Mesenchymal stem cell (in vitro differentiated cells and primary cell): ENCODE measurements at regions not wholly inside any gene's neighbourhood (a gene's known extent, or its start where the extent isn't known, plus 50 kb on each side); places are given as distances from the start of the nearest gene placed in this dataset.
"Not testable (repeated sequence)": the region's sequence is repeated elsewhere in the genome, so short reads cannot be mapped to it uniquely, and the experiment has no call there.

Experiments
- DNase-seq: peaks from one replicate; pipeline ENCODE4 v3.0.0-alpha.2; 2013
- H2AFZ ChIP-seq: one replicate; pipeline ENCODE4 v1.6.1; 2013; ENCODE audit warnings: low read depth, mild to moderate bottlenecking, control low read depth, inconsistent platforms, low read length, moderate library complexity
- H2AK5ac ChIP-seq: 2 replicates; pipeline ENCODE4 v1.6.1; 2013; ENCODE audit warnings: low read length, moderate library complexity, mild to moderate bottlenecking, inconsistent platforms; ENCODE audit not compliant: severe bottlenecking
- H2BK120ac ChIP-seq: one replicate; pipeline ENCODE4 v1.6.1; 2013; ENCODE audit warnings: low read depth, mild to moderate bottlenecking, inconsistent platforms, low read length, moderate library complexity
- H2BK12ac ChIP-seq, 2 experiments: one replicate each; pipeline ENCODE4 v1.6.1; 2013; ENCODE audit warnings: inconsistent platforms in 2 of 2, low read length in 2 of 2, mild to moderate bottlenecking in 2 of 2, moderate library complexity in 2 of 2, control low read depth in 1 of 2
- H2BK15ac ChIP-seq: one replicate; pipeline ENCODE4 v1.6.1; 2013; ENCODE audit warnings: mild to moderate bottlenecking, low read depth, inconsistent platforms; ENCODE audit not compliant: poor library complexity, severe bottlenecking
- H2BK5ac ChIP-seq: 2 replicates; pipeline ENCODE4 v1.6.1; 2013; ENCODE audit warnings: low read depth, mild to moderate bottlenecking, low read length, control low read depth, inconsistent platforms; ENCODE audit not compliant: poor library complexity, severe bottlenecking
- H3K14ac ChIP-seq, 2 experiments: one replicate each; pipeline ENCODE4 v1.6.1; 2013; ENCODE audit warnings: inconsistent platforms in 2 of 2, low read length in 2 of 2, control low read depth in 1 of 2, mild to moderate bottlenecking in 1 of 2, moderate library complexity in 1 of 2
- H3K18ac ChIP-seq, 2 experiments: one replicate each; pipeline ENCODE4 v1.6.1; 2013; ENCODE audit warnings: inconsistent platforms in 2 of 2, low read length in 2 of 2, control low read depth in 1 of 2, low read depth in 1 of 2, mild to moderate bottlenecking in 1 of 2
- H3K23ac ChIP-seq, 2 experiments: one replicate each; pipeline ENCODE4 v1.6.1; 2013; ENCODE audit warnings: inconsistent platforms in 2 of 2, low read length in 2 of 2, mild to moderate bottlenecking in 2 of 2, moderate library complexity in 2 of 2, control low read depth in 1 of 2
- H3K27ac ChIP-seq: 2 replicates; pipeline ENCODE4 v1.5.1; 2013; ENCODE audit warnings: mild to moderate bottlenecking, moderate library complexity, low read length, control low read depth, inconsistent platforms; ENCODE audit not compliant: poor library complexity, severe bottlenecking
- H3K27me3 ChIP-seq, 2 experiments: 2 replicates each; pipeline versions ENCODE4 v1.6.1 to v1.7.0; 2013; ENCODE audit warnings: low read length in 2 of 2, mild to moderate bottlenecking in 2 of 2, moderate library complexity in 2 of 2, control low read depth in 1 of 2, inconsistent platforms in 1 of 2; ENCODE audit not compliant: control insufficient read depth in 1 of 2, insufficient read depth in 1 of 2
- H3K36me3 ChIP-seq, 2 experiments: 2 replicates each; pipeline versions ENCODE4 v1.6.1 to v1.7.0; 2013; ENCODE audit warnings: low read length in 2 of 2, control low read depth in 1 of 2, inconsistent platforms in 1 of 2, low read depth in 1 of 2, mild to moderate bottlenecking in 1 of 2; ENCODE audit not compliant: insufficient read depth in 2 of 2, control insufficient read depth in 1 of 2
- H3K4ac ChIP-seq, 2 experiments: one replicate each; pipeline ENCODE4 v1.6.1; 2013; ENCODE audit warnings: inconsistent platforms in 2 of 2, low read length in 2 of 2, mild to moderate bottlenecking in 2 of 2, moderate library complexity in 2 of 2, control low read depth in 1 of 2, low read depth in 1 of 2
- H3K4me1 ChIP-seq: 2 replicates; pipeline ENCODE4 v1.6.1; 2013; ENCODE audit warnings: low read depth, low read length, control low read depth; ENCODE audit not compliant: control insufficient read depth, insufficient read depth
- H3K4me2 ChIP-seq: 2 replicates; pipeline ENCODE4 v1.6.1; 2013; ENCODE audit warnings: low read length, mild to moderate bottlenecking, inconsistent platforms; ENCODE audit not compliant: poor library complexity, severe bottlenecking
- H3K4me3 ChIP-seq, 2 experiments: 2 replicates each; pipeline versions ENCODE4 v1.5.1 to v1.7.0; 2013; ENCODE audit warnings: low read length in 2 of 2, mild to moderate bottlenecking in 2 of 2, control low read depth in 1 of 2, low read depth in 1 of 2; ENCODE audit not compliant: insufficient read depth in 1 of 2
- H3K79me1 ChIP-seq: replicated peaks from 2 replicates; pipeline ENCODE4 v1.6.1; 2013; ENCODE audit warnings: mild to moderate bottlenecking, control low read depth, low read length, inconsistent platforms; ENCODE audit not compliant: poor library complexity, severe bottlenecking
- H3K9ac ChIP-seq: 2 replicates; pipeline ENCODE4 v1.7.0; 2013; ENCODE audit warnings: mild to moderate bottlenecking, low read length, moderate library complexity
- H3K9me3 ChIP-seq: 2 replicates; pipeline ENCODE4 v1.7.0; 2013; ENCODE audit warnings: mild to moderate bottlenecking, low read length; ENCODE audit not compliant: control insufficient read depth
- H4K8ac ChIP-seq: one replicate; pipeline ENCODE4 v1.6.1; 2013; ENCODE audit warnings: inconsistent platforms, mild to moderate bottlenecking, low read length, moderate library complexity
- H4K91ac ChIP-seq: one replicate; pipeline ENCODE4 v1.6.1; 2013; ENCODE audit warnings: mild to moderate bottlenecking, low read length, inconsistent platforms
- WGBS: methylation state at CpG from one replicate; pipeline ENCODE4 v1.1.7; 2013; ENCODE audit warnings: mixed read lengths; 5-methylcytosine and 5-hydroxymethylcytosine counted together

DNA sequence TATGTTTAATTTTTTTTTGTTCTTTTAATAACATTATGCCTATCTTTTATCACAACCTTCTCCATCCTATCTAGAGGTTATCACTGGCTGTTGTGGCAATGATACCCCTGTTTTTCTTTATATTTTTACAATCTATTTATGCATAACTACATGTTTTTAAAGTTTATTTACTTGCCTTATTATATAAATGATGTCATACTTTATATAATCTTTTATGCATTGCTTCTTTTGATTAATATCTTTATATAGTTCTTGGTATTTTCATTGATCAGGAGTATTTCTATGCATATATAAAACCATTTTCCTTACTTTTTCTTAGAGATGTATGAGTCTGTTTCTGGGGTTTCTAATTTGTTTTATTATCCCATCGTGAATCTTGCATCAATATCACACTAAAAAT is 719.8 kb upstream of the RAG2 start:
- no peak overlapping the region for H2BK12ac ChIP-seq
- H2BK5ac ChIP-seq = no peak overlapping the region
- no peak overlapping the region for H3K4me2 ChIP-seq
- no peak overlapping the region for H3K18ac ChIP-seq
- no peak overlapping the region for H3K14ac ChIP-seq
- H2AFZ ChIP-seq = no peak overlapping the region
- H3K27me3 ChIP-seq = no peaks in the 10 kb centered on the region
- H3K4ac ChIP-seq = no peak overlapping the region
- H2AK5ac ChIP-seq = no peak overlapping the region
- H3K27ac ChIP-seq = no peak overlapping the region
- no peaks in the 10 kb centered on the region for H3K9me3 ChIP-seq
- no peak overlapping the region for H3K4me3 ChIP-seq
- H3K9ac ChIP-seq = no peak overlapping the region
- no peaks in the 10 kb centered on the region for H3K79me1 ChIP-seq
- H4K8ac ChIP-seq = no peak overlapping the region
- H2BK120ac ChIP-seq = no peak overlapping the region
- no peaks in the 10 kb centered on the region for H3K36me3 ChIP-seq
- no CpG with 5 or more reads among the region's 1 CpG for WGBS
- H3K23ac ChIP-seq = no peak overlapping the region
- DNase-seq = no peak
- H3K4me1 ChIP-seq = no peaks in the 10 kb centered on the region
- no peak overlapping the region for H2BK15ac ChIP-seq
- no peak overlapping the region for H4K91ac ChIP-seq

DNA sequence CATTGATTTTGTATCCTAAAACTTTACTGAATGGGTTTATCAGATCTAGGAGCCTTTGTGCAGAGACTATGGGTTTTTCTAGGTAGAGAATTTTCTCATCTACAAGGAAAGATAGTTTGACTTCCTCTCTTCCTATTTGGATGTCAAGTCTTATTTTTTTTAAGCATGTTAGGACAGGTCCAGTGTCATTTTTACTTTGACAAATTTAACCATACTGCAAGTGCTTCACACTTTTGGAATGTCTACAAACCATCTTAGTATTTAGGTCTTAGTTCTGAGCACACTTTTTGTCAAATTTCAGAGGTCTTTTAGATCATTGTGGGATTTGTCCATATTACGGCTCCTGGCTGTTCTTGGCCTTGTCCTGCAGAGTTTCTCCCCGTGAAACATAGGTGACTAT is 715.2 kb upstream of the RAG2 start:
- H2BK15ac ChIP-seq = no peak overlapping the region
- no peak overlapping the region for H2BK5ac ChIP-seq
- H3K9me3 ChIP-seq = no peaks in the 10 kb centered on the region
- no peak overlapping the region for H2AFZ ChIP-seq
- no peak for DNase-seq
- H3K27me3 ChIP-seq = no peaks in the 10 kb centered on the region
- H3K27ac ChIP-seq = no peak overlapping the region
- no peak overlapping the region for H3K9ac ChIP-seq
- H2BK120ac ChIP-seq = no peak overlapping the region
- H4K8ac ChIP-seq = no peak overlapping the region
- no peaks in the 10 kb centered on the region for H3K4me1 ChIP-seq
- no peaks in the 10 kb centered on the region for H3K36me3 ChIP-seq
- no peak overlapping the region for H3K4ac ChIP-seq
- 96% methylated on average over 2 of the region's 2 CpGs for WGBS
- no peak overlapping the region for H3K23ac ChIP-seq
- H2BK12ac ChIP-seq = no peak overlapping the region
- H2AK5ac ChIP-seq = no peak overlapping the region
- H3K79me1 ChIP-seq = no peaks in the 10 kb centered on the region
- H3K4me2 ChIP-seq = no peak overlapping the region
- H3K18ac ChIP-seq = no peak overlapping the region
- H3K14ac ChIP-seq = no peak overlapping the region
- H4K91ac ChIP-seq = no peak overlapping the region
- H3K4me3 ChIP-seq = no peak overlapping the region

DNA sequence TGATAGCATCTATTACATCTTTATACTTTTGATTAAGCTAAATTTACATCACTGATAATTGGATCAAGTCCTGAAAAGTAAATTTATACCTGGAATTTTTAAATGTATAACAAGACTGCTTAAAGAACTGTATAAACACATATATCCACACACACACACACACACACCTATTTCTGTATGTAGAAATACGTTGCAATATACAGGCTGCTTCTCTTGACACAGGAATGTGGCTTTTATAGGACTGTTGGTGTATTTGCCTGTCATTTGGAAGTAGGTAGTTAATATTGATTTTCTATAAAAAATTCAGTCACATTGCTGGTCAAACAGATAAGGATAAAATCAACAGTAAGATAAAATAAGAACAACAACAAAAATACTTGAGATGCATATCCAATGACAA is 708.5 kb upstream of the RAG2 start:
- WGBS = no CpG with 5 or more reads among the region's 1 CpG
- no peak overlapping the region for H3K4me2 ChIP-seq
- no peak overlapping the region for H2BK15ac ChIP-seq
- no peak overlapping the region for H3K14ac ChIP-seq
- no peak overlapping the region for H4K8ac ChIP-seq
- H2BK12ac ChIP-seq = no peak overlapping the region
- no peak overlapping the region for H3K9ac ChIP-seq
- H3K18ac ChIP-seq = no peak overlapping the region
- H3K4me3 ChIP-seq = no peak overlapping the region
- no peaks in the 10 kb centered on the region for H3K27me3 ChIP-seq
- no peaks in the 10 kb centered on the region for H3K4me1 ChIP-seq
- H3K36me3 ChIP-seq = no peaks in the 10 kb centered on the region
- H2BK5ac ChIP-seq = no peak overlapping the region
- H2AFZ ChIP-seq = no peak overlapping the region
- H3K27ac ChIP-seq = no peak overlapping the region
- DNase-seq = no peak
- peaks cover 8% of the 10 kb centered on the region for H3K9me3 ChIP-seq
- H2AK5ac ChIP-seq = no peak overlapping the region
- no peak overlapping the region for H4K91ac ChIP-seq
- no peak overlapping the region for H2BK120ac ChIP-seq
- H3K79me1 ChIP-seq = no peaks in the 10 kb centered on the region
- no peak overlapping the region for H3K4ac ChIP-seq
- H3K23ac ChIP-seq = no peak overlapping the region

DNA sequence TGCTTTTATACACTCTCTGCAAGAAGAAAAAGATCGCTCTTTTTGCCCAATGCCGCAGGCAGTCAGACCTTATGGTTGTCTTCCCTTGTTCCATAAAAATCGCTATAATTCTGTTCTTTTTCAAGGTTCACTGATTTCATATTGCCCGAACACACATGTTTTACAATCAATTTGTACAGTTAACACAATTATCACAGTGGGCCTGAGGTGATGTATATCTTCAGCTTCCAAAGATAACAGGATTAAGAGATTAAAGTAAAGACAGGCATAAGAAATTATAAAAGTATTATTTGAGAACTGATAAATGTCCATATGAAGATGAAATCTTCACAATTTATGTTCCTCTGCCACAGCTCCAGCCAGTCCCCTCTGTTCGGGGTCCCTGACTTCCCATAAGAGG is 703.4 kb upstream of the RAG2 start:
- not testable (repeated sequence) for H2AK5ac ChIP-seq, H3K4ac ChIP-seq, H2AFZ ChIP-seq, H2BK12ac ChIP-seq, H2BK120ac ChIP-seq, H3K79me1 ChIP-seq, H3K27me3 ChIP-seq, H3K4me1 ChIP-seq, H3K23ac ChIP-seq, H4K91ac ChIP-seq, H3K4me2 ChIP-seq, H3K4me3 ChIP-seq, H2BK15ac ChIP-seq, H3K36me3 ChIP-seq, H3K27ac ChIP-seq, H4K8ac ChIP-seq, H3K14ac ChIP-seq, H3K18ac ChIP-seq, DNase-seq, H2BK5ac ChIP-seq, H3K9ac ChIP-seq
- 88% methylated on average over 3 of the region's 5 CpGs for WGBS
- H3K9me3 ChIP-seq = peaks cover 21% of the 10 kb centered on the region
